HS-27A (cell line): ENCODE measurements at regions not wholly inside any gene's neighbourhood (a gene's known extent, or its start where the extent isn't known, plus 50 kb on each side); places are given as distances from the start of the nearest gene placed in this dataset.

Experiments used
- DNase-seq: peaks from one replicate; pipeline ENCODE4 v3.0.0-alpha.2; 2012; ENCODE audit warnings: low read depth, missing footprints

DNA sequence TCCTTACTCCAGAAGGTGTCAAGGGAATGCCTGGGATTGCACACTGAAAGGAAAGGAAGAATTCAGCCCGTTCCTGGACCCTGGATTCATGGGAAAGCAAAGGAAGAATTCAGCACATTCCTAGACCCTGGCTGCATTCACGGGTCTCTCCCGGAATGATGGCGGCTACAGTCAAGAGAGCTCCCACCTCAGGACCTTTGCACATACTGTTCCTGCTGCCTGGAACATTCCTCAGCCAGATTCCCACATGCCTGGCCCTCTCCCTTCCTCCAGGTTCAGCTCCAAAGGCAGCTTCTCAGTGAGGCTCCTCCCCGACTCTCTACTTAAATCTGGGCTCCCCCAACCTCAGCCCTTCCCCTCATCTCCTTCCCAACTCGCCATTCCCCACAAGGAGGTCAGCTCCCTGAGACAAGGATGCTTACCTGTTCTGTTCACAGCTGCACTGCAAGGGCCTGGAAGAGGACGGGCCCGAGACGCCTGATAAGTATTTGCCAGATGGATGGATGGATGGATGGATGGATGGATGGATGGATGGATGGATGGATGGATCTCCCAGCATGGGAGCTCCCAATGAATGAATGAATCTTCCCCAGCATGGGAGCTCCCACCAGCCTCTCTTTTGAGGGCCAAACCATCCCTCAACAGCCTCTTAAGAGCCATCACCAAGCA, 77.4 kb downstream of the NCOR2 start:
- no peak for DNase-seq

DNA sequence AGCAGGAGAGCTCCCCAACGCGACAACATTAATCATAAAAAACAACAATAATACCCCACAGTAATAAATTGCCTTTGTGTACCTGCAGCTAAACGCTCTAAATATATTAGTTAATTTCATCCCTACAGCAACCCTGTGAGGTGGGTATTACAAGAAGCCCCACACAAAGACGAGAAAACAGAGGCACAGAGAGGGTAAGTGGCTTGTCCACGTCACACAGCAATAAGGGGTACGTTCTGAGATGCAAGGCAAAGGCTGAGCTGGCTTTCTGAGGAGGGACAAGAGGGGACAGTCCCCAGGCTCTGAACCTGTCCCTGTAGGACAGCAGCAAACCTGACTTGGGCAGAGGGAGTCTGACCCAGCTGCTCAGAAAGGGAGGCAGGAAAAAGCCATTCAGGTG, 78.2 kb downstream of the NCOR2 start:
- DNase-seq: no peak

DNA sequence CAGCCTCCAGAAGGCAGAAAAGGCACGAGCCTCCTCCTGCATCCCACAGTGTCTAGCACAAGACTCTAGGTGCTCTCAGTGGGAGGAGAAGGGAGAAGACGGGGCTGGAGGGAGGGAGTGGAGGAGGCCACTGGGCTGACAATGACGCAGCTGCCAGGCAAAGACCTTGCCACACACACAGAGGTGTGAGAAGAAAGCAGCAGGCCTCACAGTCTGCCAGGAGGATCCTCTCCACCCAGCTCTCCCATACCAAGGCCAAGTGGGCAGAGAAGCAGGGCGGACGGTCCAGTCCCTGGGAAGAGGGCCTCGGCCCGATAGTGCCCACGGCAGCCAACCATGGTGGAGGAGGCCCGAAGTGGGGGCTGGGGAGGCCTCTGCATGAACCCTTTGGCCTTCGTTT, 78.9 kb downstream of the NCOR2 start:
- no peak for DNase-seq

DNA sequence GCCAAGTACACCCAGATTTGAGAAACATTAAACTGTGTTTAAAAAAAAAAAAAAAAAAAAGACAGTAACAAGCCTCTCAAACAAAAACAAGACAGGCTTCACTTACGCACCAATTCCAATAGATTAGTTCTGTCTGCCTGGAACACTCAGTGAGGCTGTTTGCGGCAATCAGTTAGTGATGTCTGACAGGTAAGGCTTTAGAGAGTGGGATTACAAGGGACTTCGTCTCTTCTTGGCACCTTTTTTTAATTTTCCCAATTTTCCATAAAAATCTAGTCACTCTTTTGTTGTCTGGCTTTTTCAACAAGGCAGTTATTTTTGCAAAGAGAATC, 79.6 kb downstream of the NCOR2 start:
- DNase-seq: no peak

DNA sequence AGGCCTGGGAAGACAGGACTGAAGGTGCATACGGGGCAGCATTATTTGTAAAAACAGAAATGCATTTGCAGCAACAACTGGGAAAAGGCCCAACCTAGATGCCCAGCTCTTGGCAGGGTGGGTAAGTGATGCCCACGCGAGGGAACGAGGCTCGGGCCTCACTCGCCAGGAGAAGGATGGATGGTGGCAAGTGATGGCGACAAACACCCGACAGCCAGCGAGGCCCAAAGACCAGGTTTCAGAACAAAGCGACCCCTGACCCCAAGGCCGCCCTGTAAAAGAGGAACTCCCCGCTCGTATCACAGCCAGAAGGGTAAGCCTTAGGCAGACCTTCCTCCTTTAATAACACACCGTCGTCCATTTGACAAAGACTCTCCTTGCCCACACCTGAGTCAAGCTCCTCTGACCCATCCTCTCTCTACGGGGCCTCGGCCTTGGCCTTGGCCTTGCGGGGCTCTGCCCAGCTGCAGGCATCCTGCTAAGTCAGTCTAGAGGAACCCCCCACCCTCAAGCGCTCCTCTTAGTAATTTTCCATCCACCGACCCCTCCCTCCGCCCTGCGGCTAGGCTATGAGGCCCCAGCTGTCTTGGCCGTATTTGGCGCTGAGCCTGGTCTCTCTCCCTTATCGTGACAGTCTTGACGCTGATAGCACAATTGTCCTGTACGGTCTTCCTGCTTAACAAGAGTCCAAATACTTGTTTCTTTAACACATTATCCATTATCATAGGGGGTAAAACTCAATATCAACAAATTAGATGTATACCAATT, 80.2 kb downstream of the NCOR2 start:
- no peak for DNase-seq

DNA sequence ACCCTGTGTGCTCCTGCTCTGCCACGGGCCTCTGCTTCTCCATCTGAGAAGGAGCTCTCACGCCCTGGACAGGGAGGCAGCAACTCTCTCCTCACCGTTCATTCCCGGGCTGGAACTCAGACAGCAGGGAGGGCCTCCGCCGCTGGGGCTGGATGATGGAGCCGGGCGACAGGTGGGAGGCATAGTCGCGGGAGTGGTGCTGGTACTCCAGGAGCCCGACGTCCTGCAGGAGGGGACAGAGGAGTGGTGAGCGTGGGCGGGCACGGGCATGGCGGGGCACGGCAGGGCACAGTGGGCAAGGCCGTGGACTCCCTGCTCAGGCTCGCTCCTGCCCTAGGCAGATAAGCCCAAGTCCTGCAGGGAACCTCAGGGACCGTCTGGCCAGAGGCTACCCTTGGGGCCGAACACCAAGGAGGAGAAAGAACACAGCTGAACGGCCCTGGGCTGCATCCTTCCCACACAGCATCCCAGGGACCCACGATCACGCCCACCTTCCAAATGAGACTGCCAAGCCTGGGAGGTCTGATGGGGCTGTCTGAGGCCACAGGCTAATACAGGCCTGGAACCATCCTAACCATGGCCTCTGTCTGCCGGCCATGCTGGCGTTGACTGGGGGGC, 81.0 kb downstream of the NCOR2 start:
- no peak for DNase-seq

DNA sequence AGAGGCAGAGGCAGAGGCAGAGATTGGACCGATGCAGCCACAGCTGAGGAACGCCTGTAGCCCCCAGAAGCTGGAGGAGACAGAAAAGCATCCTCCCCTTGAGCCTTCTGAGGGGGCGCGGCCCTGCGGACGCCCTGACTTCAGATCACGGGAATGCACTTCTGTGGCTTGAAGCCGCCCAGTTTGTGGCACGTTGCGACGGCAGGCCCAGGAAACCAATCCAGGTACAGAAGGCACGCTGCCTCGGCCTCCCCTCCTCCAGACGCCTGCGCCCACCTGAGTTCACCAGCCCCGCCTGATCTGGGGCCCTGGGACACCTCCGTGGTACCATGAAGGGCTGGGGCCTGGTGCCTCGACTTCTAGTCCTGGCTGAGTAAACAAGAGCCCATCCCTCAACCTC, 82.0 kb downstream of the NCOR2 start:
- no peak for DNase-seq

DNA sequence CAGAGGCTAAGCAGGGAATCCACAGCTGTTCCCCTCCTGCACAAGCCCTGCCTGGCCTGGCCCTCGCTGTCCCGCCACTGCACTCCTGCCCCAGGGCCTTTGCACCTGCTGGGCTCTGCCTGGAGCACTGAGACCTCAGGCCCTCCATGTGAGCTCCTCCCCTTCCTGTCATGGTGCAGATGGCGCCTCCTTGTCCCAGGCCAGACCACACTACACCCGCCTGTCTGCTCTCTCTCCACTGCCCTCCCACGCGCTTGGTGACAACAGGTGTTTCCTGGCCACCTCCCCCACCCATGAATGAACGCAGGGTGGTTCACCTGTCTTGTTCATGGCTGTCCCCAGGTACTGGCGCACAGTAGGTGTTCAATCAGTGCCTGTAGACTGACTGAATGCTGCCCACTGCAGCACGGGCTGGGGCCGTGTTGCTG, 82.9 kb downstream of the NCOR2 start:
- no peak for DNase-seq

DNA sequence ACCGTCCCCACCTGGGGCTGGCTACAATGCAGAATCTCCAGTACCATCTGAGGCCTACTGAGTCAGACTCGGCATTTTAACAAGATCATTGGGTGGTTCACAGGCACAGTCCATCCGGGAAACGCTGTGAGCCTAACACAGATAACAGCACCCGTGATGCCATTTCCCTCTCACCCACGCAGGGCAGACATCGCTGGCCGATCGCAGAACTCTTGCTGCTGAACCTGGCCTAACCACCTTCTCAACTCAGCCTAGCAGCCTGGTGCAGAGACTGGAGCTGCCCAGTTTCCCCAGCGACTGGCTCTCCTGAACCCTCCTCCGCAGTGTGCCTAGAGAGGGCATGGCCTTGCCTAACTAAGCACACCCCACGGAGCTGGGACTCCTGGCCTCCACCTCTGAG, 83.3 kb downstream of the NCOR2 start:
- no peak for DNase-seq

DNA sequence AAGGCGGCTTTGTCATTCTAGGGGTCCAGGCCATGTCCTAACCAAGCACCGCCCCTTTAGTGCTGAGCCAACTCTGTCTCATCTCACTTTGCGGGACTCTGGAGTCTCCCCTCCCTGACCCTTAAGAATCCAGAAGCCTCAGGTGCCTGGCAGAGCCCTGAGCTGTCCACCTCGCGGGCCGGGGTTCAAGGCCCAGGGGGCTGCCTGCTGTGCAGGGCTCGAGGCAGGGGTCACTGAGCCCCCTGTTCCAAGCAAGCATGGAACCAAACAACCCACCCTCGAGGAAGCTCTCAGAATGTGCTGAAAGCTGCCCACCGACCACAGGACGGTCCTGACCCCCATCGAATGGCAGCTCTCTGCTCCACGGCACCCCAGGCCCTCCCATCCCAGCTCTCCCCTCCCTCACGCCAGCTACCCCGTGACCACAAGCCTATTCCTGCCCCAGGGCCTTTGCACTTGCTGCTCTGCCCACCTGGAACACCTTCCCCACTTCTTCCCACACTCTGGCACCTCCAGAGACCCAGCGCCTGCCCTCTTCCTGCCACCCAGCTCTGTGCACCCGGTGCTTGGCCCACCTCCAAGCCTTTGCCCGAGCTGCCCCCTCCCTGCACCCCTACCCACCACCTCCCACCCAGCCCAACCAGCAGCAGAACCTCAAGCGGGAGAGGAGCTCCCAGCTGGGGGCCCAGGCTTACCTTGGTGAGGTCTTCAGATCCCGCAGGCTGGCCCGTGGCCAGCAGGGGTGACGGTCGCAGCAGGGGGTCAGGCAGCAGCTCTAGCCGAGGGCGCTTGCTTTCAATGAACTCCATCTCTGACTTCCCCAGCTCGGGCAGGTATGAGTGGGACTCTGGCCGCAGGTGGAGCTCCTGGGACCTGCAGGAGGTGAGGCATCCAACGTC, 84.3 kb downstream of the NCOR2 start:
- DNase-seq: no peak

DNA sequence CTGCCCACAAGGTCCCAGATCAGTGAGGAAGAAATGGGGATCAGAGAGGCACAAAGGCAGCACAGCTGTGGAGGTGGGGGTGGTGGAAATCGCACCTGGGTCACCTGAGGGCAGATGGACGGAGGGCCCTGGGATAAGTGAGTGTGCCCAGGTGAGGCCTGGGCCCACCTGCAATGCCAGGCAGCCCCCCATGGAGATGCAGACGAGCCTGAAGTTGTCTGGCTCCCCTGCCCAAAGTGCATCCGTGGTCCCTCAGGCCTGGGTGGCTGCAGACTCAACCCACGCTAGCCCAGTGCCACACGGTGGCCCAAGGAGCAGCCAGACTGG, 84.9 kb downstream of the NCOR2 start:
- no peak for DNase-seq

DNA sequence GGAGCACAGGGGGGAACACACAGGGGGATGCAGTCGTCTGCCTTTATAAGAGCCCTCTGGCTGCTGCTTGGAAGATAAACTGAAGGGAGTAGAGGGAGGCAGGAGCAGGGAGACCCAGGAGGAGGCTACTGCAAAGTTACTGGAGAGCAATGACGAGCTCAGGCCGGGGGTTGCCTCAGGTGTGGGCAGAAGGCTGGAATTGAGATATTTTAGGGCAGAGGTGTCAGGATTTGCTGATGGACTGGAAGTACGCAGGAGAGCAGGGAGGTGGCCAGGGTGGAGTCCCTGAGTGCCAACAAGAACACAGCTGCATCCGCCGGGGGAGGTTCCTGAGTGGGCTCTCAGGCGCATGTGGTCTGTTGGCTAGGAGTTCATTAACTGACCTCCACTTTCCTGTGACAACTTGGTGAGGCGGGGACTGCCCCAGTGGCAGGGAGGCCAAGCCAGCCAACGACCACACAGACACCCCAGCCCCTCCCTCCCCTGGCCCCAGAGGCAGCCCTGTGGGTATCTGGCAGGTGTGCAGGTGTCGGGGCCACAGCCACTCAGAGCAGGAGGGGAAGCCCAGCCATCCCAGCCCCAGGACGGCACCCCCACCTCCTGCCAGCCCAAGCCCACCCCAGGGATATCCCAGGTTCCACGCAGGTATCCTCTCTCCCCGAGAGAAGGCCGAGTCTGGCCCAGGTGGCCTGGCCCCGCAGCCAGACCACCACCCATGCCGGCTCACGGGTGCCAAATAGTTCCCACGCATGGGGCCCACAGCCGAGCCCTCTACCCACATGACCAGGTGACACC, 85.4 kb downstream of the NCOR2 start:
- DNase-seq: no peak

DNA sequence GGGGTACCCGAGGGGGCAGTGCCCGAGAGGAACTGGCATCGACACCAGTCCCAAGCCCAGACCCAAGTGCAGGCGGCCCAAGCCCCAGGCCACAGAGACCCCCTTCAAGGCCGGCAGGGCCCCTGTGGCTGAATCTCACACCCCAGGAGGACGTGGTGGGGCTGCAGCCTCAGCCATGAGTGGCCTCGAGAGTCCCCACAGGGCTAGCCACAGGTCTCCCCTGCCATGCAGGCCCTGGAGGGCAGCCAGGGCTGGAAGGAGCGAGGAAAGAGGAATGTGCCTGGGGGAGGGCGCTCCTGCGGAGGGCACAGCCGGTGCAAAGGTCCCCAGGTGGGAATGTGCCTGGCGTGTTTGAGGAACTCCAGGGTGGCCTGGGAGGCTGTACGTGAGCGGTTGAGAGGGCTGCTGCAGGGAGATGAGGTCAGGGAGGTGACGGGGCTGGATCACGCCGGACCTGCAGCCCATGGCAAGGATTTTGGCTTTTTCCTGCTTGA, 86.1 kb downstream of the NCOR2 start:
- no peak for DNase-seq

DNA sequence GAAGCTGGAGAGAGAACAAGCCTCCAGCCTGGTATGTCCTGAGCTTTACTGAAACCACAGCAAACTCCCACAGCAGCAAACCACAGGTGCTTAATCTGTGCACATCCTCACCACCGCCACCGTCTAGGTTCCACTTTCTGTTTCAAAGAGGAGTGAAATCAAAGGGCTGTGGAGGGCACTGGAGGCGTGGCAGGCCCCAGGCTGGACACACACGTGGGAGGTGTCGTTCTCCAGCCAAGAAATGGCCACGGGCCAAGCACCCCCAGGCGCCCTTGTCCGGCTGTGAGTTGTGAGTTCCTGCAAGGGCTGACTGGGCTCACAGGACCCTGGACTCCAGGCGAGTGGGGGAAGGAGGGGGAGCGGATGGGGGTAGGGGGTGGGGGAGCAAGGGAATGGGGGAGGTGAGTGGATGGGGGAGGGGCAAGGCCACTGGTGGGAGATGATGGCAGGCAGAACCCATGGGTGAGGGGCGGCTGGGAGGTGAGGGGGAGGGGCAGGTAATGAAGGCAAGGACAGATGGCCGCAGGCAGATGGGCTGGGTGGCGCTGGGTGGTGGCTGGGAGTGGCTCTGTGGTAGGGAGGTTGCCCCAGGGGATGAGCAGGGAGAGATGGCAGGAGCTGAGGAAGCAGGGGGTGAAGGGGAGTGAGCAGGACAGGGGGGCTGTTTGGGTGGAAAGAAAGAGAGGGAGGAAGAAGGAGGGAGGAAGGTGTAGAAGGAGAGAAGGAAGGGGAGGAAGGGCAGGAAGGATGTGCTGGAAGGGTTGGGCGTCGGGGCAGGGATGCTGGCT, 86.7 kb downstream of the NCOR2 start:
- no peak for DNase-seq

DNA sequence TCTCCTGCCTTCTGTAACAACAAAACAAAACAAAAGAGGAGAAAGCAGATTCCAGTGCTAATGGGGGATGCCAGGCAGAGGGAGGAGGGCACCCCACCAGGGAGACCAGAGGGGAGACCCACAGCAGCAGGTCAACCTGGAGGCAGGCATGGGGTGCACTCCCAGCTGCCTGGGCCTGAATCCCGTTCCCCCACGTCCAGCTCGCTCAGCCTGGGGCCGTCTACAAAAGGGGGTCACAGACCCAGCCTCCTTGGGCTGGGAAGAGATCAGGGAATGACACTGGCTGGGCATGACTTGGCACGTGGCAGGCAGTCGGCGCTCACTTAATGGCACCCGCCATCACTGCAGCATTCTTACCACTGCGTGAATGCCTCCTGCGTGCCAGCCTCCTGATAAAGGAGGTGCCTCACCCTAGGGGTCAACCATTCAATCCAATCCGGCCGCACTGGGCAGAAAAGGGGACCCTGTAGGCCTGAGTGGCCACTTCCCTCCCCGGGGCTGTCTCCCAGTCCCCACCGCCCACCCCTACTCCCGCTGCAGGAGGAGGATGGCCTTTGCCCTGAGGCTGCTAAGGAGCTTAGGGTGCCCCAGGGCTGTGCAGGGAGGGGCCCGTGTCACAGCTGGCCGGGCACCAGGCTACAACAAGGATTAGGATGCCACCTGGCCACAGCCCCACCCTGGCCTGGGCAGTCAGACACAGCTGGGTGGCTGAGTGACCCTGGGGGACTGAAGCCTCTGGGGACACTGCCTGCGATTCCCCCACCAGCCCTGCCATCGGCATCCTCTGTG, 87.5 kb downstream of the NCOR2 start:
- no peak for DNase-seq

DNA sequence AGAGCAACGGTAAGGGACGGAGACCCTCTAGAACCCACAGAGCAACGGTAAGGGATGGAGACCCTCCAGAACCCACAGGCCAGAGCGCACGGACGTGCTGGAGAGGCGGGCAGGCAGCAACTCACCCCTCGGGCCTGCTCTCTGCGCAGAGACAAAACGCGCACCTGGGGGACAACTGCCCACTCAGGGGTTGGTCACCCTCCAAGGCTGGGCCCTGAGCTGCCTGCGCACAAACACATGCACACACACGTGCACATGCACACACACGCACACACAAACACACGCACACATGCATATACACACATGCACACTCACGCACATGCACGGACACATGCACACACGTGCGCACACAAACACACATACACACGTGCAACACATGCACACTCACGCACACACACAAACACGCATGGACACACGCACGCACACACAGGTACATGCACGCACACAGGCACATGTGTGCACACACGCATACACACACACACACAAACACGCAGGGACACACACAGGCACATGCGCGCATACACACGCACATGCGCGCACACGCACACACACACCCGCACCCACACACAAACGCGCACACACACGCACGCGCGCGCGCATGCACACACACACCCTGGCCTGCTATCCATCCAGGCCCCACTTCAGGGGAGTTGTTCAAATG, 88.3 kb downstream of the NCOR2 start:
- no peak for DNase-seq

DNA sequence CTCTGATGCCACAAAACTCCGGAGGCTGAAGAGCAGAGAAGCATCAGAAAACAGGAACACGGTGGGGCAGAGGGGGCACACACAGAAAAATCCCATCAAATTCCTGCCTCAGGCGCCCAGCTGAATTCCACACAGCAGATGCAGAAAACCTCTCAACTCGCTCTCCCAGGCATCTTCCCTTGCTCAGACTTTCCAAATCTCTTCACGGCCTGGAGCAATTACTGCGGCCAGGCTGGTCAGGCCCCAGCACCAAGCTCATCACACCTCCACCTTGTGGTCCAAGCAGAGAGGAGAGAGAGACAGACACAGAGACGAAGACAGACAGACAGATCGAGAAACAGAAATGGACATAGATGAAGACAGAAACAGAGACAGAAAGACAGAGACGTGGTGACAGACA, 89.0 kb downstream of the NCOR2 start:
- DNase-seq: no peak

DNA sequence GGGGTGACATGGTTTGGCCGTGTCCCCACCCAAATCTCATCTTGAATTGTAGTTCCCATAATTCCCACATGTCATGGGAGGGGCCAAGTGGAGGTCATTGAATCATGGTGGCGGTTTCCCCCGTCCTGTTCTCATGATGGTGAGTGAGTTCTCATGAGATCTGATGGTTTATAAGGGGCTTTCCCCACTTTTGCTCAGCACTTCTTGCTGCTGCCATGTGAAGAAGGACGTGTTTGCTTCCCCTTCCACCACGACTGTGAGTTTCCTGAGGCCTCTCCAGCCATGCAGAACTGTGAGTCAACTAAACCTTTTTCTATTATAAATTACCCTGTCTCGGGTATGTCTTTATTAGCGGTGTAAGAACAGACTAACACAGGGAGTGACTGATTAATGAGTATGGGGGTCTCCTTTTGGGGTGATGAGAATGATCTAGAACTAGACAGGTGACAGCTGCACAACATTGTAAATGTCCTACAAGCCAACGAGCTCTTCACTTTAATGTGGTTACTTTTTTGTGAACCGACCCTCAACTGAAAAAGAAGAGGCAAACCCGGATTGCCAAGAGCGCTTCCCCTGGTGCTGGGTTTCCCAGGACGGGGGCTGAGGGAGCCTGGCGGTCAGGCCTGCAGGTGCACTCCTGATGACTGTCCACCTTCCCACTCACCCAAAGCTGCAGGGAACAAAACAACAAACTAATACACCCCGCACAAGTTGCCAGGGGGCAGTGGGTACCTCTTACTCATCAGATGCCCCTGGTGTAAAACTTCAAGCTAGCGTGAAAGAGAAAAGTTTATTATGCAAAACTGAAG, 90.1 kb downstream of the NCOR2 start:
- DNase-seq: no peak

DNA sequence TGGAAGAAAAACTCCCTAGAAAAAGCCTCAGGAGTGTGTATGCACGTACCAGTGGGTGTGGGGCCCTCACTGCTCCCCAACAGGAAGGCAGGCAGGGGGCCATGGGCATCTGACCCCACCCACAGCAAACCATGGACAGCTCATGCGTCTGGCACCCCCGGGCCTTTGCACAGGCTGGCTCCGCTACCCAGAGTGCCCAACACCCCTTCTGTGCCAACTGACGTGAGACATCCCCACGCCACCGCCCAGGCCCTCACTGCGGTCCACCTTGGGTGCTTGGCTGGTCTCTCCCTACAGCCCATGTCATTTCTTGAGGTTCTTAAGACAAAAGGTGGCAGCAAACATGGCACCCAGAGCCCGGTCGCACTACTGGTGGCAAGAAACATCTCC, 91.4 kb downstream of the NCOR2 start:
- no peak for DNase-seq
